GM12878 (cell line): ENCODE measurements at regions not wholly inside any gene's neighbourhood (a gene's known extent, or its start where the extent isn't known, plus 50 kb on each side); places are given as distances from the start of the nearest gene placed in this dataset.

Experiments used
- CUX1 ChIP-seq: IDR thresholded peaks from 2 replicates; pipeline ENCODE4 v1.6.1; 2012; ENCODE audit warnings: improper control_type of control experiment, low read depth, low read length; ENCODE audit not compliant: insufficient replicate concordance
- ELK1 ChIP-seq: IDR thresholded peaks from 2 replicates; pipeline ENCODE4 v1.6.1; 2012; ENCODE audit warnings: low read depth, low read length, improper control_type of control experiment
- MAX ChIP-seq: IDR thresholded peaks from 2 replicates; pipeline ENCODE4 v1.6.1; 2012; ENCODE audit warnings: low read depth, low read length, improper control_type of control experiment
- RELA ChIP-seq: fragments of 450-650 bp; IDR thresholded peaks from 2 replicates; pipeline ENCODE4 v1.8.0; 2014; ENCODE audit warnings: borderline replicate concordance; ENCODE audit not compliant: partially characterized antibody
- SIN3A ChIP-seq: IDR thresholded peaks from 2 replicates; pipeline ENCODE4 v1.6.1; 2012; ENCODE audit warnings: low read depth, low read length, improper control_type of control experiment
- SRF ChIP-seq, 2 experiments: IDR thresholded peaks; 2 replicates each; pipeline ENCODE4 v1.6.1; 2011; ENCODE audit warnings: low read depth in 2 of 2, low read length in 2 of 2, mild to moderate bottlenecking in 1 of 2, moderate library complexity in 1 of 2

GRCh38 chr1:38539931-38540330, 319.6 kb downstream of the RRAGC start (continued):
- TF ChIP-seq CUX1 (no peak), SIN3A (no peak), ELK1 (no peak), MAX (no peak), SRF (IDR thresholded peaks at IDR 0.05; ENCODE audit: low read depth in 2 of 2, low read length in 2 of 2) (no peak), RELA (no peak)
